D721Med (cell line): ENCODE measurements at regions not wholly inside any gene's neighbourhood (a gene's known extent, or its start where the extent isn't known, plus 50 kb on each side); places are given as distances from the start of the nearest gene placed in this dataset.

Experiments
- DNase-seq: peaks from one replicate; pipeline ENCODE4 v3.0.0; 2011; ENCODE audit warnings: low spot score; ENCODE audit not compliant: insufficient read length
- FAIRE-seq: peaks from 2 replicates; lab custom pipeline; 2011; peaks lifted over from hg19 to GRCh38; lab: Jason Lieb, UNC
- TF ChIP-seq, protein P1 (sequence below): IDR thresholded peaks from 2 replicates; pipeline ENCODE4 v1.5.1; 2012; ENCODE audit warnings: mild to moderate bottlenecking, control low read depth; ENCODE audit not compliant: insufficient read depth; ENCODE audit errors: missing control alignments

DNA sequence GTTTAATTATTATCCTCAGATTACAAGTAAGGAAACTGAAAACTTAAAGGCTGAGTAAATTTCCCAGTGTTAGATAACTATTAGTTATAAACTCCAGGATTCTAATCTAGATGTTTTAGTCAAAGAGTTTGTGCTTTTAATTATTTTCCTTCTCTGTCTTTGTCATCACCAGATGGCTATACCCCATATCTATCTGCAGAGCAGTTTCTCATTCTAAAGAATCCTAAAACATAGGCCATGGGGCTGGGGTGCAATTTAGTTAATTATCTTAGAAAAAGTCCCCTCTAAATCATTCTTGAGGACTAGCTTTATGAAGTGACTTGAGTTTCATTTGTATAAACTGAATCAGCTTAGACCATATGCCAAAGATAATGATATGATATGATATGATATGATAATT, 556.3 kb upstream of the ANO5 start:
- TF ChIP-seq, protein P1, sequence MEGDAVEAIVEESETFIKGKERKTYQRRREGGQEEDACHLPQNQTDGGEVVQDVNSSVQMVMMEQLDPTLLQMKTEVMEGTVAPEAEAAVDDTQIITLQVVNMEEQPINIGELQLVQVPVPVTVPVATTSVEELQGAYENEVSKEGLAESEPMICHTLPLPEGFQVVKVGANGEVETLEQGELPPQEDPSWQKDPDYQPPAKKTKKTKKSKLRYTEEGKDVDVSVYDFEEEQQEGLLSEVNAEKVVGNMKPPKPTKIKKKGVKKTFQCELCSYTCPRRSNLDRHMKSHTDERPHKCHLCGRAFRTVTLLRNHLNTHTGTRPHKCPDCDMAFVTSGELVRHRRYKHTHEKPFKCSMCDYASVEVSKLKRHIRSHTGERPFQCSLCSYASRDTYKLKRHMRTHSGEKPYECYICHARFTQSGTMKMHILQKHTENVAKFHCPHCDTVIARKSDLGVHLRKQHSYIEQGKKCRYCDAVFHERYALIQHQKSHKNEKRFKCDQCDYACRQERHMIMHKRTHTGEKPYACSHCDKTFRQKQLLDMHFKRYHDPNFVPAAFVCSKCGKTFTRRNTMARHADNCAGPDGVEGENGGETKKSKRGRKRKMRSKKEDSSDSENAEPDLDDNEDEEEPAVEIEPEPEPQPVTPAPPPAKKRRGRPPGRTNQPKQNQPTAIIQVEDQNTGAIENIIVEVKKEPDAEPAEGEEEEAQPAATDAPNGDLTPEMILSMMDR = no peak
- DNase-seq (no peak), FAIRE-seq (no peak)

DNA sequence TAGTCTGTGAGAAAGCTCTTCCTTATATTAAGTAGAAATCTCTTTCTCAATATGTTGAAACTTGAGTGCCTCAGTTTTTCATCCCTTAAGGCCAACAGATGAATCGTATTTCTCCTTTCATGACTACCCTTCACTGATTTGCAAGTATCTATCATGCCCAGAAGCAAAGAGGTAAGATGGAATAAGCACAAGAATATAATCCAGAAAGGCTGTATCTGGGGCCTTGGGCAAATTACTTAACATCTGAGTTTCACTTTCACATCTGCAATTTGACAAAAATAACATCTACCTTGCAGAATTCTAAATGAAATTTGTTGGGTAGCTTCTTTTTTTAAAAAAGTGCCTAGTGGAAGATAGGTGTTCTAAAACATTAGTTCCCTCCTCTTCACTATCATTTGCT, 552.4 kb upstream of the ANO5 start:
- DNase-seq (no peak), FAIRE-seq (no peak)
- TF ChIP-seq, protein P1 = no peak

DNA sequence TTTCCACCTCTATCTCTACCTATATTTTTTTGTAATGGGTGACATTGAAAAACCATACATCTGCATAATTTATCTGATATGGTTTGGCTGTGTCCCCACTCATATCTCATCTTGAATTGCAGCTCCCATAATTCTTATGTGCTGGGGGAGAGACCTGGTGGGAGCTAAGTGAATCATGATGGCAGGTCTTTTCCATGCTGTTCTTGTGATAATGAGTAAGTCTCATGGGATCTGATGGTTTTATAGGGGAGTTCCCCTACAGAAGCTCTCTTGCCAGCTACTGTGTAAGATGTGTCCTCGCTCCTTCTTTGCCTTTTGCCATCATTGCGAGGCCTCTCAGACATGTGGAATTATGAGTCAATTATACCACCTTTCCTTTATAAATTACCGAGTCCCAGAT, 551.0 kb upstream of the ANO5 start:
- FAIRE-seq (no peak), DNase-seq (no peak)
- TF ChIP-seq, protein P1 = no peak

DNA sequence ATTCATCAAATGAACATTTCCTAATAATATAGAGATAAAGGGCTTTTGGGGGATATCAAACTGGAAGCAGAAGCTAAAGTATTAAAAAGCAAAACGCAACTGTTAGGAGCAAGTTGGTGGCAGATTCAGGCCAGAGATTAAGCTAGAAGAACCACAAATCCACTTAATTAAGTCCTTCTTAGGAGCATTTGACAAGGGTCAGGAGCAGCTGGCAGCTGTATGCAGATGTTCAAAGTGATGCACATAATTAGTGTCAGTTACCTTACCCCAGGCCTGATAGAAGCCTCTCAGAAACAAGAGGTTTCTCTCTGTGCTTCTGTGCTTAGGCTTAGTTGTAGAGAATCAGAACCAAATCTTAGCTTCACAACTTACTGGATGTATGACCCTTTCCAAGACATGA, 546.5 kb upstream of the ANO5 start:
- no peak for DNase-seq
- FAIRE-seq = no peak
- TF ChIP-seq, protein P1 = no peak

DNA sequence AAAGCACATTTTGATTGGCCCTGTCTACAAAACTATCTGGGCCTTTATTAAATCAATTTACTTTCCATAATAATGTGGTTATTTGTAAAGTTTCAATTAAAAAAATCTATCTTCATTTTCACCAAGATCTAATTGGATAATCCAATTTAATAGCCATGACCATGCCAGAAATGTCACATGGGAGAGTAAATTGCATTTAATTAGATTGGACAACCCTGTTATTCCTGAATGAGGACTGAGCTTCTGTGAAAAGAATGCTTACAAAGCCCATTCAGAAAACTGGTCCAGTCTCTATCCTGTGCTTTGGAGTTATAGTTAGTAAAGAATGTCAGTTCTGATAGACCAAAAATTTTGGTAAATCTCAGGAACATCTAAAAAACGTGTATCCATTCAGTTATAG, 541.9 kb upstream of the ANO5 start:
- no peak for FAIRE-seq
- DNase-seq = no peak
- TF ChIP-seq, protein P1 = no peak

DNA sequence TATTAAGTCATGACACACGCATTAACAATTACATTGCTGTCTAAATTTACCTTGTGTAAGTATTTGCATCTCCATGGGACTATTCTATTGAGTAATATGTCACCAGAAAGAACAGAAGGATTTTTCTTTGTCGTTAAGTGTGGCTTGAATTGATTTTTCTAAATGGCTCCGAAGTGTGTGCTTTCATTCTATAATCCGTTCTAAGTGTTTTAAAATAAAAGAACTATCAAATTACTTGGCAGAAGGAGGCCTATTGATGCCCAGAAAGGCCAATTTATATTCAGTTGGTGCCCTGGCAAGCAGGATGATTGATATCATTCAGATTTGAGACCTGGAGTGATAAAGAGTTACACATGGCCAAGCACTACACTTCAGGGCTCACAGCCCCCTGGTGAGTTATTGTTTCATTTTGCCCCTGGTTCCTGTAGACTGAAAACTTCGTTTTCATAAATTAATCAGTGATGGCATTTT, 538.9 kb upstream of the ANO5 start:
- TF ChIP-seq, protein P1 = no peak
- DNase-seq (no peak), FAIRE-seq (no peak)

DNA sequence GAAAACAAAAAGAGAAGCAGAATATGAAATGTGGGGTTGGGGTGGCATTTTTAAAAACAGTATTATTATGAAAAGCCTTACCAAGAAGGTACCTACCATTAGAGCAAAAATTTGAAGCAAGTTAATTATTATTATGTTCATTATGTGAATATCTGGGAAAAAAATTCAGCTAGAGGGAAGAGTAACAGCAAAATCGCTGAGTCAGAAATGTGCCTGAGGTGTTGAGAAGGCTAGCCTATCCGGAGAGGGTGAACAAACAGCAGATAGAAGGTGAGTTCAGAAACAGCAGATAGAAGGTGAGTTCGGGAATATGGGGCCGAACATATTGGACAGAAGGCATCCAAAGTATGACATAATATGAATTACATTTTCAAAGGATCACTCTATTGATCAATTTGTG, 536.8 kb upstream of the ANO5 start:
- no peak for DNase-seq
- FAIRE-seq = no peak
- TF ChIP-seq, protein P1 = no peak
